RWPE2 (cell line): ENCODE measurements at regions not wholly inside any gene's neighbourhood (a gene's known extent, or its start where the extent isn't known, plus 50 kb on each side); places are given as distances from the start of the nearest gene placed in this dataset.

Experiments used
- ATAC-seq: fragments of 200-7000 bp; cut with Tn5 transposase; 3 replicates; pipeline ENCODE4 v1.9.1; 2021; ENCODE audit warnings: low read depth
- DNase-seq: peaks from one replicate; pipeline ENCODE4 v3.0.0-alpha.2; 2020; ENCODE audit warnings: low spot score
- H3K27ac ChIP-seq: fragments of 450-650 bp; 2 replicates; pipeline ENCODE4 v1.5.1; 2017; ENCODE audit warnings: mild to moderate bottlenecking; ENCODE audit not compliant: poor library complexity, severe bottlenecking
- H3K27me3 ChIP-seq: fragments of 250-450 bp; sonication (Bioruptor Pico); 2 replicates; pipeline ENCODE4 v1.5.1; 2021; ENCODE audit warnings: mild to moderate bottlenecking, moderate library complexity; ENCODE audit not compliant: insufficient read depth, poor library complexity, severe bottlenecking
- H3K36me3 ChIP-seq: fragments of 250-450 bp; sonication (Bioruptor Pico); 2 replicates; pipeline ENCODE4 v1.5.1; 2020; ENCODE audit warnings: low read depth, mild to moderate bottlenecking, moderate library complexity
- H3K4me1 ChIP-seq: fragments of 250-450 bp; sonication (Bioruptor Pico); 2 replicates; pipeline ENCODE4 v1.5.1; 2021; ENCODE audit warnings: mild to moderate bottlenecking, moderate library complexity; ENCODE audit not compliant: insufficient read depth, poor library complexity, severe bottlenecking
- H3K4me3 ChIP-seq: fragments of 250-450 bp; sonication (Bioruptor Pico); 2 replicates; pipeline ENCODE4 v1.5.1; 2021; ENCODE audit warnings: mild to moderate bottlenecking, moderate library complexity; ENCODE audit not compliant: severe bottlenecking
- H3K9me3 ChIP-seq: fragments of 250-450 bp; sonication (Bioruptor Pico); 2 replicates; pipeline ENCODE4 v1.5.1; 2021; ENCODE audit warnings: mild to moderate bottlenecking, moderate library complexity; ENCODE audit not compliant: severe bottlenecking
- TF ChIP-seq, protein P1 (sequence below): fragments of 450-650 bp; IDR thresholded peaks from one replicate; pipeline ENCODE4 v1.5.1; 2017; ENCODE audit warnings: mild to moderate bottlenecking, moderate library complexity; ENCODE audit not compliant: poor library complexity, severe bottlenecking

DNA sequence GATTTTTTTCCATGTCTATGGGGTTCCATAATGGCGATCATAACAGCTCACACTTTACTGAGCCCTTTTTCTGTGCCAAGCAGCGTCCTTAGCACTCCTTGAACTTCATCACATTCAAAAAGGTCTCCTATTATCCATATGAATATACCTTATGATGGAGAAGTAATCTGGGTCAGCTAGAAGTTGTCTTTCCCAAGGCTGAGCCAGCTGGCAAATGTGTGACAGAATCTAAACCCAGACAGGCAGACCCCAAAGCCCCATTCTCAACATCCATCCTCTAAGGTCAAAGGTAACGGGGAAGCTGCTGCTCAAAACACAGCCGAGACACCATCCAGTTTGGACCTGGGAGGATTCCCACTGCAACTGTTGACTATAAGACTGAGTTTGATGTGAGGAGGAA, 249.6 kb downstream of the PRDM2 start:
- Histone ChIP-seq H3K27me3 (peaks cover 2% of the 10 kb centered on the region), H3K4me3 (no peak overlapping the region), H3K4me1 (no peaks in the 10 kb centered on the region), H3K9me3 (no peaks in the 10 kb centered on the region), H3K36me3 (no peaks in the 10 kb centered on the region), H3K27ac (no peak overlapping the region)
- TF ChIP-seq, protein P1, sequence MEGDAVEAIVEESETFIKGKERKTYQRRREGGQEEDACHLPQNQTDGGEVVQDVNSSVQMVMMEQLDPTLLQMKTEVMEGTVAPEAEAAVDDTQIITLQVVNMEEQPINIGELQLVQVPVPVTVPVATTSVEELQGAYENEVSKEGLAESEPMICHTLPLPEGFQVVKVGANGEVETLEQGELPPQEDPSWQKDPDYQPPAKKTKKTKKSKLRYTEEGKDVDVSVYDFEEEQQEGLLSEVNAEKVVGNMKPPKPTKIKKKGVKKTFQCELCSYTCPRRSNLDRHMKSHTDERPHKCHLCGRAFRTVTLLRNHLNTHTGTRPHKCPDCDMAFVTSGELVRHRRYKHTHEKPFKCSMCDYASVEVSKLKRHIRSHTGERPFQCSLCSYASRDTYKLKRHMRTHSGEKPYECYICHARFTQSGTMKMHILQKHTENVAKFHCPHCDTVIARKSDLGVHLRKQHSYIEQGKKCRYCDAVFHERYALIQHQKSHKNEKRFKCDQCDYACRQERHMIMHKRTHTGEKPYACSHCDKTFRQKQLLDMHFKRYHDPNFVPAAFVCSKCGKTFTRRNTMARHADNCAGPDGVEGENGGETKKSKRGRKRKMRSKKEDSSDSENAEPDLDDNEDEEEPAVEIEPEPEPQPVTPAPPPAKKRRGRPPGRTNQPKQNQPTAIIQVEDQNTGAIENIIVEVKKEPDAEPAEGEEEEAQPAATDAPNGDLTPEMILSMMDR: no peak
- no peak for ATAC-seq
- DNase-seq: no peak

GRCh38 chr1:13950637-13951036, 250.6 kb downstream of the PRDM2 start:
- no peaks in the 10 kb centered on the region for H3K27me3 ChIP-seq
- no peak overlapping the region for H3K4me3 ChIP-seq
- no peak overlapping the region for H3K27ac ChIP-seq
- DNase-seq (no peak), ATAC-seq (no peak)
- no peaks in the 10 kb centered on the region for H3K9me3 ChIP-seq
- H3K4me1 ChIP-seq: no peaks in the 10 kb centered on the region
- H3K36me3 ChIP-seq: no peaks in the 10 kb centered on the region
- TF ChIP-seq, protein P1: no peak

DNA sequence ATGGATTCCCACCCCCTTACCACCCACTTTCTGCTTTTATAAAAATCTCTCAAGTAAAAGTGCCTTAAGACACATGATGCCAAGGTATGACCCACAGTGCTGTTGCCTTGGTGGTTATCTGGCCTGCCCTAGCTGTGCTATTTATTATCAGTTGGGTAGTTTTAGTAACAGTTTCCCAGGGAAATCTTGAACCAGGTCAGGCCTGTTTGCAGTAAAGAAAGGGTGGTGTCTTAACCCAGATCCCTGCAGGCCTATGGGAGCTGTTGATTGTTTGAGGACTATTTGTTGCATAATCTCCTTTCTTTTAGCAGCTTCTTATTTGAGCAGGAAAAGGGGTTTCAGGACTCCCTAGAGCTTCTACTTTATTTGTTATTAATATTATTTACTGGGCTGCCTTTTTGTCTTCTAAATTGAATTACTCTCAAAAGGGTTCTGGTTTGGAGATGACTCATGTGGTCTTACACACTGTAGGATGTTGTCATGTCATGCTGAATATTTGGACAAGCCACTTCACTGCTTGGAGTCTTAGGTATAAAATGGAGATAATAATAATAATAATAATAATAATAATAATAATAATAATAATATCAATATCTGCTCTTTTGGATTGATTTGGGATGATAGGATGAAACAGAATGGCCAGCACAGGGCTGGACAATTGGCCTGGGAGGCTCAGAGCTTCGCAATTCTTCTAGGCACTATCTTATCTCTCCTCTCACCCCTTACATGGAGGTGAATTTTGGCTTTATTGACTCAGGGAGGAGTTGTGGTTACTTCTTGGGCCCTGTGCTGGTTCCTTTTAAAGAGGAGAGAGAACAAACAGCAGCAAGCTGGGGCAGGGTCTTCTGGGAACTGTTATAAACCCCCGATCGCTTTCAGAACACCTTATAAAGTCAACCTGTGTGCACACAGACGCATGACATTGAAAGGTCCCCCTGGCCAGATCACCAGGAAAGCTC, 252.1 kb downstream of the PRDM2 start:
- H3K9me3 ChIP-seq: no peaks in the 10 kb centered on the region

DNA sequence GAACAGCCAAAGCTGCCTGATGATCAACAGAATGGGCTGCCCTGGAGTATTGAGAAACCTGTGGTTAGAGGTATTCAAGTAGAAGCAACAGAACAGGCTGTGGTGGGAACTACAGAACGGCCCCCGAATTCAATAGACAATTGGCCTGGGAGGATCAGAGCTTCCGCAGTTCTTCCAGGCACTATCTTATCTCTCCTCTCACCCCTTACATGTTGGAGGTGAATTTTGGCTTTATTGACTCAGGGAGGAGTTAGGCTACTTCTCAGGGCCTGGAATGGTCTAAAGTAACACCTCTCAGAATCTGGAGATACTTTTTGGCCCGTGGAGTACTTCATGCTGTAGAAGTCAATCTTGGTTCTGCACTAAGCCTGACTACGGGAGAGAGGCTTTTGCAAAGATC, 253.0 kb downstream of the PRDM2 start:
- ATAC-seq: no peak
- Histone ChIP-seq H3K27me3 (no peaks in the 10 kb centered on the region), H3K36me3 (no peaks in the 10 kb centered on the region), H3K9me3 (no peaks in the 10 kb centered on the region), H3K4me1 (no peaks in the 10 kb centered on the region), H3K4me3 (no peak overlapping the region), H3K27ac (no peak overlapping the region)
- TF ChIP-seq, protein P1: no peak
- DNase-seq: no peak

More for the DNA sequence above, 252.1 kb downstream of the PRDM2 start:
- Histone ChIP-seq H3K36me3 (no peaks in the 10 kb centered on the region), H3K27me3 (no peaks in the 10 kb centered on the region), H3K27ac (no peak overlapping the region), H3K4me1 (no peaks in the 10 kb centered on the region), H3K4me3 (no peak overlapping the region)
- ATAC-seq (no peak), DNase-seq (no peak)
- TF ChIP-seq, protein P1: no peak

DNA sequence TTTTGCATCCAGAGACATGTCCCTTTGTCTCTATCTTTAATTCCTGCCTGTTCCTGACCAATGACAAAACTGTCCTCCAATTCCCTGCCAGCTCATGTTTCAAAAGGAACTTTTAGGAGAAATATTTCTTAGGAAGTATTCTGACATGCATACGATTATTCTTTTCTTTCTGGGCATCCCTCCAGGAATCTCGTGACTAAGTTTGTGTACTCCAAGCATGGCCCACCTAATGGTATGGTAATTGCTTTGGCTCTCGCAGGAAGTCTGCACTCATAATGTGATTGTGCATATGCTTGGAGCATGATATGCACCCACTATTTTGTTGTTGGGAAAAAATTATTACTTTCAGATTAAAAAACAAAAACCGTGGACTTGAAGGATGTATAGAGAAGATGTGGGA, 256.4 kb downstream of the PRDM2 start:
- Histone ChIP-seq H3K27me3 (no peaks in the 10 kb centered on the region), H3K36me3 (no peaks in the 10 kb centered on the region), H3K4me3 (no peak overlapping the region), H3K4me1 (no peaks in the 10 kb centered on the region), H3K27ac (no peak overlapping the region), H3K9me3 (no peaks in the 10 kb centered on the region)
- DNase-seq: no peak
- TF ChIP-seq, protein P1: no peak
- no peak for ATAC-seq
